Calu3 (cell line): ENCODE measurements at regions not wholly inside any gene's neighbourhood (a gene's known extent, or its start where the extent isn't known, plus 50 kb on each side); places are given as distances from the start of the nearest gene placed in this dataset.

Experiments used
- BruUV-seq: library from RNA; stranded (reverse); fragments of 400-500 nt; replicated peaks from 2 replicates; lab custom pipeline; 2021; lab: Mats Ljungman, UMichigan
- CTCF ChIA-PET: fragments of 300-600 bp; sonication (Branson Sonifier 250); formaldehyde crosslinking; loops from one replicate; lab custom pipeline; 2022; ENCODE audit warnings: antibody characterized with exemption; lab: Charles Lee
- DNase-seq: peaks from one replicate; pipeline ENCODE4 v3.0.0; 2022
- H3K27ac Mint-ChIP-seq: one replicate; pipeline ENCODE4 v1.8.0; 2022; ENCODE audit warnings: mixed read lengths; ENCODE audit not compliant: unreplicated experiment
- H3K27me3 Mint-ChIP-seq: one replicate; pipeline ENCODE4 v1.8.0; 2022; ENCODE audit warnings: mixed read lengths; ENCODE audit not compliant: unreplicated experiment
- H3K36me3 Mint-ChIP-seq: one replicate; pipeline ENCODE4 v1.8.0; 2022; ENCODE audit warnings: mild to moderate bottlenecking, moderate library complexity, mixed read lengths; ENCODE audit not compliant: insufficient read depth, unreplicated experiment
- H3K4me1 Mint-ChIP-seq: one replicate; pipeline ENCODE4 v1.8.0; 2022; ENCODE audit warnings: mild to moderate bottlenecking, low read depth, mixed read lengths; ENCODE audit not compliant: unreplicated experiment
- H3K4me3 Mint-ChIP-seq: one replicate; pipeline ENCODE4 v1.8.0; 2022; ENCODE audit warnings: mild to moderate bottlenecking, low read depth, moderate library complexity, mixed read lengths; ENCODE audit not compliant: unreplicated experiment
- H3K9me3 Mint-ChIP-seq: one replicate; pipeline ENCODE4 v1.8.0; 2022; ENCODE audit warnings: low read depth, mixed read lengths; ENCODE audit not compliant: unreplicated experiment
- intact Hi-C: fragments of 100-400 bp; cut with micrococcal nuclease; formaldehyde crosslinking; loops from one replicate; pipeline ENCODE4 v1.10.0; 2022; ENCODE audit not compliant: unreplicated experiment
- TF ChIP-seq, protein P1 (sequence below): fragments of 200-600 bp; IDR thresholded peaks from one replicate; pipeline ENCODE4 v1.8.0; 2022; ENCODE audit warnings: antibody characterized with exemption; ENCODE audit not compliant: unreplicated experiment

DNA sequence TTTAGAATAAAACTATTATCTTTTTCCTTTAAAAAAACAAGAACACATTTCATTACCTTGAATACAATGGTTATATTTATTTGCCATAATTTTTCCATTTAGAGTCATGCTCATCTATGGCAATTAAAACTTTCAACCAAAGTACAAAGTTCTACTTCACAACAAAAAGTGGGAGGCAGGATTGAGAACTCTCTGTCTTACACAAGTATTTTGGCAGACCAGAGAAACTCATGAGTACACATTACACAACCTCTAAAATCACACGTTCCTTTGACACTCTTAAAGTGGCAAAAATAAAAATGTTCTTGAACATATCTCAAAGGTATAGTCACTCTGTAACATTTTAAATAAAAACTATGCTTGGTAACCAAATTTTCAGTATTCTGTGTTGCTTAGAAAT is 213.4 kb downstream of the IL15 start:
- CTCF ChIA-PET: no interaction called here
- no peaks in the 10 kb centered on the region for H3K27me3 Mint-ChIP-seq
- peaks cover 17% of the 10 kb centered on the region for H3K4me1 Mint-ChIP-seq
- no peak overlapping the region for H3K27ac Mint-ChIP-seq
- intact Hi-C loops: loop anchor here (5.0 to 10.0 kb wide), 3 partner anchors 135 to 517 kb away; no protein-coding TSS in a partner anchor
- H3K4me3 Mint-ChIP-seq: no peak overlapping the region
- H3K36me3 Mint-ChIP-seq: no peaks in the 10 kb centered on the region
- H3K9me3 Mint-ChIP-seq: peaks cover 2% of the 10 kb centered on the region
- no TSS peak for BruUV-seq
- TF ChIP-seq, protein P1, sequence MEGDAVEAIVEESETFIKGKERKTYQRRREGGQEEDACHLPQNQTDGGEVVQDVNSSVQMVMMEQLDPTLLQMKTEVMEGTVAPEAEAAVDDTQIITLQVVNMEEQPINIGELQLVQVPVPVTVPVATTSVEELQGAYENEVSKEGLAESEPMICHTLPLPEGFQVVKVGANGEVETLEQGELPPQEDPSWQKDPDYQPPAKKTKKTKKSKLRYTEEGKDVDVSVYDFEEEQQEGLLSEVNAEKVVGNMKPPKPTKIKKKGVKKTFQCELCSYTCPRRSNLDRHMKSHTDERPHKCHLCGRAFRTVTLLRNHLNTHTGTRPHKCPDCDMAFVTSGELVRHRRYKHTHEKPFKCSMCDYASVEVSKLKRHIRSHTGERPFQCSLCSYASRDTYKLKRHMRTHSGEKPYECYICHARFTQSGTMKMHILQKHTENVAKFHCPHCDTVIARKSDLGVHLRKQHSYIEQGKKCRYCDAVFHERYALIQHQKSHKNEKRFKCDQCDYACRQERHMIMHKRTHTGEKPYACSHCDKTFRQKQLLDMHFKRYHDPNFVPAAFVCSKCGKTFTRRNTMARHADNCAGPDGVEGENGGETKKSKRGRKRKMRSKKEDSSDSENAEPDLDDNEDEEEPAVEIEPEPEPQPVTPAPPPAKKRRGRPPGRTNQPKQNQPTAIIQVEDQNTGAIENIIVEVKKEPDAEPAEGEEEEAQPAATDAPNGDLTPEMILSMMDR: no peak
- DNase-seq: no peak

DNA sequence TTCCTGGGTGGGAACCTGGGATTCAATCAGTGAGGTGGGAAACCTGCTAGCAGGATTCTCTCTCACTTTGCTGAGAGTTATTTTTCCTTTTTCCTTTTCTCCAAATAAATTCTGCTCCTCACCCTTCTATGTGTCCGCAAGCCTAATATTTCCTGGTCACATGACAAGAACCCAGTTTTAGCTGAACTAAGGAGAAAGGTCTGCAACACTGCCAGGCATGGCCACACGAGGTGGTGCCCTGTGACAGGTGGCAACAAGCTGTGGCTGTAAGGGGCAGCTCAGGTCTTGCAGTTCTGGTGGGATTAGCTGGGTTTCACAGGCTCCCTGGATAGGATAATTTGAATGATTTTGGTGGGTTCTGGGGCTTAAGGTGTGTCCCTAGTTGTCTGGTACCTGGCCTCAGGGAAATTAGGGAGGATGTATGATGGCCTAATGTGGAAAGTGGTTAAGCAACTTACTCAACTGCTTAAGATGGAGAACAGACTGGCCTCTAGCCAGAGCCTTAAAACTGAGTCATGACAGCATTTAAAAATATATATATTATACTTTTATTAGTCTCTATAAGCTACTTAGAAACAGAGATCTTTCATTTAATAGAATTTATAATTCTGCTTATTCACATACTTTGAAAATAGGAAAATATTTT is 215.0 kb downstream of the IL15 start:
- Mint-ChIP-seq H3K27ac (no peak overlapping the region), H3K9me3 (peaks cover 5% of the 10 kb centered on the region), H3K4me1 (peaks cover 33% of the 10 kb centered on the region), H3K36me3 (no peaks in the 10 kb centered on the region), H3K4me3 (no peak overlapping the region), H3K27me3 (no peaks in the 10 kb centered on the region)
- TF ChIP-seq, protein P1: no peak
- CTCF ChIA-PET: interaction anchor here (0.6 kb wide), 1 partner anchor 505 kb away, joined by 3 read pairs; no protein-coding TSS in a partner anchor
- no peak for DNase-seq
- intact Hi-C loops: loop anchor here (5.0 kb wide), 2 partner anchors 504 to 519 kb away; no protein-coding TSS in a partner anchor
- BruUV-seq: no TSS peak

DNA sequence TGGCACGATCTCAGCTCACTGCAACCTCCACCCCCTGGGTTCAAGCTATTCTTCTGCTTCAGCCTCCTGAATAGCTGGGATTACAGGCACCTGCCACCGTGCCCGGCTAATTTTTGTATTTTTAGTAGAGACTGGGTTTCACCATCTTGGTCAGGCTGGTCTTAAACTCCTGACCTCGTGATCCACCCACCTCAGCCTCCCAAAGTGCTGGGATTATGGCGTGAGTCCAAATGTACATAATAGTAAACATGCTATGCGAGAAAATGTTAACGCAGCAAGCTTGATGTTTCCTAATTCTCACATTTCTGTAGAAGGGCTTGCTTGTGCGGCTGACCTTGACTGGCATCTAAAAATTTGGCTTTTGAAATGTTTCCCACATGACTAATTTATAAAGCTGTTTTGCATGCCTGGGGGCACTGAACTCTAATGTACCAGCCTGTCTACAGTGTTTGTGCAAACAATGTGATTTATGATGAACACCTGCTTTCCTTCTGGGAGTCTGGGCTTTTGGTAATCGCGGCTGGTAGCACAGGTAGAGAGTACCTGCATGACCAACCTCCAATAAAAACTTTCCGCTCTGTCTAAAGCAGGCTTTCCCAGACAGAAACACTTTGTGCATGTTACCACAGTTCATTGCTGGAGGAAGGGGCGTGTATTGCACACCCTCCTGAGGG is 216.8 kb downstream of the IL15 start:
- DNase-seq: peak; percentile 62
- BruUV-seq: no TSS peak
- CTCF ChIA-PET: no interaction called here
- H3K4me3 Mint-ChIP-seq: peak overlapping the region; percentile 33
- no peaks in the 10 kb centered on the region for H3K36me3 Mint-ChIP-seq
- TF ChIP-seq, protein P1: no peak
- intact Hi-C loops: loop anchor here (5.0 kb wide), 2 partner anchors 506 to 521 kb away; no protein-coding TSS in a partner anchor
- H3K4me1 Mint-ChIP-seq: peaks cover 46% of the 10 kb centered on the region
- peak overlapping the region; percentile 63 for H3K27ac Mint-ChIP-seq
- no peaks in the 10 kb centered on the region for H3K27me3 Mint-ChIP-seq
- H3K9me3 Mint-ChIP-seq: peaks cover 5% of the 10 kb centered on the region

DNA sequence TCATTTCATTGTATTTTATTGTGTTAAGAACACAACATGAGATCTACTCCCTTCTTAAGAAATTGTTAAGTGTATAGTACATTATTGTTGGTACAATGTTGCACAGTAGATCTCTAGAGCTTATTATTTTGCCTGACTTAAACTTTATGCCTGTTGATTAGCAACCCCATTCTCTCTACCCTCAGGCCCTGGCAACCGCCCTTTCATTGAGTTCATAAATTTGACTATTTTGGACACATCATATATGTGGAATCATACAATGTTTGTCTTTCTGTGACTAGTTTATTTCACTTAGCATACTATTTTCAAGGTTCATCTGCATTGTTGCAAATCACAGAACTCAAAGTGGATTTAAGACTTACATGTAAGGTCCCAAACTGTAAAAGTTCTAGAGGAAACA is 222.1 kb downstream of the IL15 start:
- no TSS peak for BruUV-seq
- DNase-seq: no peak
- Mint-ChIP-seq H3K27me3 (no peaks in the 10 kb centered on the region), H3K27ac (no peak overlapping the region), H3K4me3 (no peak overlapping the region), H3K4me1 (peaks cover 54% of the 10 kb centered on the region), H3K9me3 (peaks cover 3% of the 10 kb centered on the region), H3K36me3 (no peaks in the 10 kb centered on the region)
- intact Hi-C loops: no loop called here
- CTCF ChIA-PET: no interaction called here
- TF ChIP-seq, protein P1: no peak
